ENCODE measurements at regions not wholly inside any gene's neighbourhood (a gene's known extent, or its start where the extent isn't known, plus 50 kb on each side); places are given as distances from the start of the nearest gene placed in this dataset.

- no peaks in the 10 kb centered on the region for H3K36me3 ChIP-seq (ENCODE audit: control insufficient read depth in 5 of 5, insufficient read depth in 5 of 5, low read length in 5 of 5)
- H3K27me3 ChIP-seq (ENCODE audit: control insufficient read depth in 5 of 5, insufficient read depth in 4 of 5, low read length in 5 of 5), result no peaks in the 10 kb centered on the region
- no peak overlapping the region for H3K9ac ChIP-seq (ENCODE audit: low read length in 5 of 5)
- peaks cover 0 to 4% (median 0%) of the 10 kb centered on the region in 5 donors for H3K4me1 ChIP-seq (ENCODE audit: control insufficient read depth in 5 of 5, insufficient read depth in 5 of 5, low read length in 5 of 5)
- no peak overlapping the region for H3K4me3 ChIP-seq (ENCODE audit: low read depth in 1 of 5, low read length in 5 of 5)
- H3K27ac ChIP-seq (ENCODE audit: low read depth, low read length), result no peak overlapping the region
- no peaks in the 10 kb centered on the region for H3K9me3 ChIP-seq (ENCODE audit: control insufficient read depth in 5 of 5, low read length in 5 of 5)
Measured at GRCh38 chr7:17502213-17503060, 204.0 kb downstream of the AHR start.

GRCh38 chr7:17506095-17506494, 207.6 kb downstream of the AHR start:
- no peak overlapping the region for H3K27ac ChIP-seq (ENCODE audit: low read depth, low read length)
- no peaks in the 10 kb centered on the region for H3K9me3 ChIP-seq (ENCODE audit: control insufficient read depth in 5 of 5, low read length in 5 of 5)
- H3K36me3 ChIP-seq (ENCODE audit: control insufficient read depth in 5 of 5, insufficient read depth in 5 of 5, low read length in 5 of 5), result no peaks in the 10 kb centered on the region
- no peak overlapping the region for H3K9ac ChIP-seq (ENCODE audit: low read length in 5 of 5)
- no peak overlapping the region for H3K4me3 ChIP-seq (ENCODE audit: low read depth in 1 of 5, low read length in 5 of 5)
- peaks cover 0 to 4% (median 0%) of the 10 kb centered on the region in 5 donors for H3K4me1 ChIP-seq (ENCODE audit: control insufficient read depth in 5 of 5, insufficient read depth in 5 of 5, low read length in 5 of 5)
- H3K27me3 ChIP-seq (ENCODE audit: control insufficient read depth in 5 of 5, insufficient read depth in 4 of 5, low read length in 5 of 5), result no peaks in the 10 kb centered on the region

DNA sequence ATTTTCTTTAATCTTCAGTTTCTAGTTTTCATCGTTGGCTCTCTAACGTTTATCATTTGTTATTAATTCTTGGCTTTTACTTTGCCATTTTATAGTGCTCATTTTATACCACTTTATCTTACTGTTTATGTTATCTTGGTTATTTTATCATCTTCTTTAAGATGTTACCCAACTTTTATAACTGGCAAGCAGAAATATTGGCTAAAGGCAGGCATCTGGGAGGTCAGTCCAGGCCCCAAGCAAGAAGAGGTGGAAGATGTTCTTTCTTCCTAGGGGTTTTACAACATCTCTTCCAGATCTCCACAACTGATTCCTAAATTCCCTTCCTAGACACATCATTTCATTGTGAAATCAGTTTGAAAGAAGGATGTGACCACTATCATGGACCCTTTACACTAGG, 208.1 kb downstream of the AHR start:
- Histone ChIP-seq H3K27me3 (ENCODE audit: control insufficient read depth in 5 of 5, insufficient read depth in 4 of 5, low read length in 5 of 5) (no peaks in the 10 kb centered on the region), H3K36me3 (ENCODE audit: control insufficient read depth in 5 of 5, insufficient read depth in 5 of 5, low read length in 5 of 5) (no peaks in the 10 kb centered on the region), H3K9ac (ENCODE audit: low read length in 5 of 5) (no peak overlapping the region), H3K4me1 (ENCODE audit: control insufficient read depth in 5 of 5, insufficient read depth in 5 of 5, low read length in 5 of 5) (peaks cover 0 to 4% (median 0%) of the 10 kb centered on the region in 5 donors), H3K9me3 (ENCODE audit: control insufficient read depth in 5 of 5, low read length in 5 of 5) (no peaks in the 10 kb centered on the region), H3K27ac (ENCODE audit: low read depth, low read length) (no peak overlapping the region), H3K4me3 (ENCODE audit: low read depth in 1 of 5, low read length in 5 of 5) (no peak overlapping the region)

DNA sequence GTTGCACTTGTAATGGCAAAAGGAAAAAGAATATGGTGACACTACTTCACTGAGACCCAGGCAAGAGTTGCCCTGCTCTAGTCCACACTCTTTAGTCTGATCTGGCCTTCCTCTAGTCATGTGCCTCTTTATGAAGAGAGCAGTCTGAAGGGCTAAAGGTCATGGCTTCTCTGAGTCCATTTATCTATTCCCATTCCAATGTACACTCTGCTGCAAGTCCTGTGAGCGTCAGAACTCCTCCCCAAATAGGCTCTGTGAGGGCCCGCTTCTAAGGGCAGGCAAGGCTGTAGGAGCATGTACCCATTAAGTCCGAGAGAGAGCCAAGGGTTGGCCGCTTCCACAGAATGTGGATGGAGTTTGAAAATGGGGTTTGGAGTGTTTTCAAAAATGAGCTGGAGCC, 209.3 kb downstream of the AHR start:
- Histone ChIP-seq H3K9me3 (ENCODE audit: control insufficient read depth in 5 of 5, low read length in 5 of 5) (no peaks in the 10 kb centered on the region), H3K4me3 (ENCODE audit: low read depth in 1 of 5, low read length in 5 of 5) (no peak overlapping the region), H3K4me1 (ENCODE audit: control insufficient read depth in 5 of 5, insufficient read depth in 5 of 5, low read length in 5 of 5) (no peaks in the 10 kb centered on the region), H3K9ac (ENCODE audit: low read length in 5 of 5) (no peak overlapping the region), H3K36me3 (ENCODE audit: control insufficient read depth in 5 of 5, insufficient read depth in 5 of 5, low read length in 5 of 5) (no peaks in the 10 kb centered on the region), H3K27me3 (ENCODE audit: control insufficient read depth in 5 of 5, insufficient read depth in 4 of 5, low read length in 5 of 5) (no peaks in the 10 kb centered on the region), H3K27ac (ENCODE audit: low read depth, low read length) (no peak overlapping the region)

GRCh38 chr7:17512181-17512675, 213.8 kb downstream of the AHR start:
- H3K9ac ChIP-seq (ENCODE audit: low read length in 5 of 5), result no peak overlapping the region
- H3K4me1 ChIP-seq (ENCODE audit: control insufficient read depth in 5 of 5, insufficient read depth in 5 of 5, low read length in 5 of 5), result no peaks in the 10 kb centered on the region
- H3K27ac ChIP-seq (ENCODE audit: low read depth, low read length), result no peak overlapping the region
- H3K36me3 ChIP-seq (ENCODE audit: control insufficient read depth in 5 of 5, insufficient read depth in 5 of 5, low read length in 5 of 5), result no peaks in the 10 kb centered on the region
- H3K4me3 ChIP-seq (ENCODE audit: low read depth in 1 of 5, low read length in 5 of 5), result no peak overlapping the region
- H3K9me3 ChIP-seq (ENCODE audit: control insufficient read depth in 5 of 5, low read length in 5 of 5), result no peaks in the 10 kb centered on the region
- no peaks in the 10 kb centered on the region for H3K27me3 ChIP-seq (ENCODE audit: control insufficient read depth in 5 of 5, insufficient read depth in 4 of 5, low read length in 5 of 5)

DNA sequence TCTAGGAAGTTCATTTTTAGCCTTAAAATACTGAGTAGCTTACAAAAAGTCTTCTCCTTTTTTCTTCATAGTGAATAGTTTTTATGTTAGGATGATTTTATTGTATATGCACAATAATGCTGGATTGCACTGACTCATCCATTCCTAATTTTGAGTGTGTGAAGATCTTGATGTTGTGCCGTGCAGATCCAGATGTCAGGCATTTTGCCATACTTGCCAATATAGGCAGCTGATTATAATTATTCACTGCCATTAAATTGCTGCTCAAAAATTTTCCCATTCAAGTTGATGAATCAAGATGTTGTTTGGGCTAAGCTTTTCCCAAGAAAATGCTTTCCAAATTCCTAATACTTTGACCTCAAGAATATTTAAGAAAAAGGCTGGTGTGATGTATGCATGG, 218.3 kb downstream of the AHR start:
- Histone ChIP-seq H3K27ac (ENCODE audit: low read depth, low read length) (no peak overlapping the region), H3K9me3 (ENCODE audit: control insufficient read depth in 5 of 5, low read length in 5 of 5) (no peaks in the 10 kb centered on the region), H3K36me3 (ENCODE audit: control insufficient read depth in 5 of 5, insufficient read depth in 5 of 5, low read length in 5 of 5) (no peaks in the 10 kb centered on the region), H3K4me1 (ENCODE audit: control insufficient read depth in 5 of 5, insufficient read depth in 5 of 5, low read length in 5 of 5) (peaks cover 0 to 9% (median 0%) of the 10 kb centered on the region in 5 donors), H3K4me3 (ENCODE audit: low read depth in 1 of 5, low read length in 5 of 5) (no peak overlapping the region), H3K9ac (ENCODE audit: low read length in 5 of 5) (no peak overlapping the region), H3K27me3 (ENCODE audit: control insufficient read depth in 5 of 5, insufficient read depth in 4 of 5, low read length in 5 of 5) (no peaks in the 10 kb centered on the region)

- Histone ChIP-seq H3K27me3 (ENCODE audit: control insufficient read depth in 5 of 5, insufficient read depth in 4 of 5, low read length in 5 of 5) (no peaks in the 10 kb centered on the region), H3K9ac (ENCODE audit: low read length in 5 of 5) (no peak overlapping the region), H3K9me3 (ENCODE audit: control insufficient read depth in 5 of 5, low read length in 5 of 5) (no peaks in the 10 kb centered on the region), H3K4me1 (ENCODE audit: control insufficient read depth in 5 of 5, insufficient read depth in 5 of 5, low read length in 5 of 5) (peaks cover 0 to 9% (median 4%) of the 10 kb centered on the region in 5 donors), H3K27ac (ENCODE audit: low read depth, low read length) (peak overlapping the region; percentile 2), H3K36me3 (ENCODE audit: control insufficient read depth in 5 of 5, insufficient read depth in 5 of 5, low read length in 5 of 5) (no peaks in the 10 kb centered on the region), H3K4me3 (ENCODE audit: low read depth in 1 of 5, low read length in 5 of 5) (no peak overlapping the region)
Measured at GRCh38 chr7:17520941-17521340, 222.5 kb downstream of the AHR start.

GRCh38 chr7:17521437-17521836, 223.0 kb downstream of the AHR start:
- no peaks in the 10 kb centered on the region for H3K36me3 ChIP-seq (ENCODE audit: control insufficient read depth in 5 of 5, insufficient read depth in 5 of 5, low read length in 5 of 5)
- no peaks in the 10 kb centered on the region for H3K27me3 ChIP-seq (ENCODE audit: control insufficient read depth in 5 of 5, insufficient read depth in 4 of 5, low read length in 5 of 5)
- peaks cover 0 to 9% (median 4%) of the 10 kb centered on the region in 5 donors for H3K4me1 ChIP-seq (ENCODE audit: control insufficient read depth in 5 of 5, insufficient read depth in 5 of 5, low read length in 5 of 5)
- H3K4me3 ChIP-seq (ENCODE audit: low read depth in 1 of 5, low read length in 5 of 5), result no peak overlapping the region
- no peak overlapping the region for H3K9ac ChIP-seq (ENCODE audit: low read length in 5 of 5)
- no peaks in the 10 kb centered on the region for H3K9me3 ChIP-seq (ENCODE audit: control insufficient read depth in 5 of 5, low read length in 5 of 5)
- H3K27ac ChIP-seq (ENCODE audit: low read depth, low read length), result peak overlapping the region; percentile 2

DNA sequence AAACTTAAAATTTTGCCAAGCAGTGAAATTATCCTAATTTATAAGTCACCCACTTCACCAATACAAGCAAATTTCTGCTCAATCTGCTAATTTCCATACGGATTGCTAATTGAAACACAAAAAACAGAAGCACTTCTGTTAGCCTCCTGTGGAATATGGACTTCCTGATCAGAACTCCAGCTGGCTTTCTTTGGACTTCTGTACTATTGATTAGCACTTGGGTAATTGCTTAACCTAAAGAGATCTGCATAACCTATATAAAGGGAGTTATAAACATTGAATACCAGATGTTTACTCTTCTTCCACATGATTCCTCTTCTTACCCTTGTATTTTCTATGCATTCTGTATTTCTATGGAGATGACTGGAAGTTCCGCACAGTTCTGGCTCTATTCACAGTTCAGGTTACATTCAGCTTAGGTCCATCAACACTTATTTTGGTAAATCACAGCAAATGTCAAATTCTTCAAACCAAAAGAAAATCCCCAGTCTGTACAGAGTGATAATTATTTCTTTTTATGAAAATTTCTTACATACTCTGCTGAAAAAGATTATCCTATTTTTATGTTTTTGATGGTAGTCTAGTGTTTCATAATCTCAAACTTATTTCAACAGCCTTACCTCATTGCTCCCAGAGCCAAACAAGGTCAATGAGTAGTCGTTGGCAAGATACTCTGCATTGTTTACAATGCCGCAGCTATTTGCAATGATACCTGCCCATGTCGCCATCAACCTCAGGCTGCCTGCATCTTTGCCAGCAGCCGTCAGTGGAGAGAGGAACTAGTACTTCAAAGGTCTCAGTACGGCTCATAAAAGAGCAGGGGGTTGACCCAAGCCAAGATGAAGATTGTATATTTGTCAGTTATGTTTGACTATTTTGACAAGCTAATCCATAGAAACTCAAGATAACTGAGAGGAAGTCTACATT, 225.6 kb downstream of the AHR start:
- Histone ChIP-seq H3K36me3 (ENCODE audit: control insufficient read depth in 5 of 5, insufficient read depth in 5 of 5, low read length in 5 of 5) (no peaks in the 10 kb centered on the region), H3K4me1 (ENCODE audit: control insufficient read depth in 5 of 5, insufficient read depth in 5 of 5, low read length in 5 of 5) (peaks cover 0 to 9% (median 4%) of the 10 kb centered on the region in 5 donors), H3K4me3 (ENCODE audit: low read depth in 1 of 5, low read length in 5 of 5) (no peak overlapping the region), H3K27me3 (ENCODE audit: control insufficient read depth in 5 of 5, insufficient read depth in 4 of 5, low read length in 5 of 5) (no peaks in the 10 kb centered on the region), H3K27ac (ENCODE audit: low read depth, low read length) (no peak overlapping the region), H3K9ac (ENCODE audit: low read length in 5 of 5) (no peak overlapping the region), H3K9me3 (ENCODE audit: control insufficient read depth in 5 of 5, low read length in 5 of 5) (no peaks in the 10 kb centered on the region)

DNA sequence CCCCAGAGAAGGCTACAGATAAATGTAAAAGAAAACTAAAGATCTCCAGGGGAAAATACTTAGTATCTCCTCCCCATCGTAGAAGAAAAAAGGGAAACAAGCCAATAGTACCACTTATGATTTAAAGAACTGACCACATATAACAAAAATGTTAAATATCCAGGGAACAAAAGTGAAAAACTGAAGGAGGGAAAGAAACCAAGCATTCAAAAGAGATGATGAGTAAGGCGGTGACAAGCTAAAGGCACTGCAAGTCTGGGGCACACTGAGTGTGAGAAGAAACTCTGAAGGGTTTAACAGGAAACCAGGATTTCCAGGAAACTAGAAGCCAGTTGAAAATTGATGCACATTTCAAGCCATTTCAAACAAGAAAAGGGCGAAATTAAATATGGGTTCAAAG, 226.3 kb downstream of the AHR start:
- H3K27ac ChIP-seq (ENCODE audit: low read depth, low read length), result no peak overlapping the region
- no peak overlapping the region for H3K4me3 ChIP-seq (ENCODE audit: low read depth in 1 of 5, low read length in 5 of 5)
- H3K9ac ChIP-seq (ENCODE audit: low read length in 5 of 5), result no peak overlapping the region
- peaks cover 0 to 9% (median 4%) of the 10 kb centered on the region in 5 donors for H3K4me1 ChIP-seq (ENCODE audit: control insufficient read depth in 5 of 5, insufficient read depth in 5 of 5, low read length in 5 of 5)
- H3K36me3 ChIP-seq (ENCODE audit: control insufficient read depth in 5 of 5, insufficient read depth in 5 of 5, low read length in 5 of 5), result no peaks in the 10 kb centered on the region
- H3K27me3 ChIP-seq (ENCODE audit: control insufficient read depth in 5 of 5, insufficient read depth in 4 of 5, low read length in 5 of 5), result no peaks in the 10 kb centered on the region
- H3K9me3 ChIP-seq (ENCODE audit: control insufficient read depth in 5 of 5, low read length in 5 of 5), result no peaks in the 10 kb centered on the region
